ENCODE measurements at regions not wholly inside any gene's neighbourhood (a gene's known extent, or its start where the extent isn't known, plus 50 kb on each side); places are given as distances from the start of the nearest gene placed in this dataset.
"Not testable (repeated sequence)": the region's sequence is repeated elsewhere in the genome, so short reads cannot be mapped to it uniquely, and the experiment has no call there.

GRCh38 chr1:144026022-144026421 is 54.2 kb upstream of the FAM72C start:
- DNase-seq, result not testable (repeated sequence)

GRCh38 chr1:144021690-144022384 is 50.1 kb upstream of the FAM72C start:
- not testable (repeated sequence) for DNase-seq
